Loucy (cell line): ENCODE measurements at regions not wholly inside any gene's neighbourhood (a gene's known extent, or its start where the extent isn't known, plus 50 kb on each side); places are given as distances from the start of the nearest gene placed in this dataset.

Experiments
- EZH2phosphoT487 ChIP-seq: fragments of 200-600 bp; IDR thresholded peaks from 2 replicates; pipeline ENCODE4 v1.6.1; 2018; ENCODE audit warnings: antibody characterized with exemption, mild to moderate bottlenecking, moderate library complexity, borderline replicate concordance
- TF ChIP-seq, protein P1 (sequence below): fragments of 200-600 bp; sonication (generic); conservative IDR thresholded peaks from 2 replicates; pipeline ENCODE4 v1.5.1; 2014; ENCODE audit warnings: mild to moderate bottlenecking, antibody characterized with exemption, low read length

DNA sequence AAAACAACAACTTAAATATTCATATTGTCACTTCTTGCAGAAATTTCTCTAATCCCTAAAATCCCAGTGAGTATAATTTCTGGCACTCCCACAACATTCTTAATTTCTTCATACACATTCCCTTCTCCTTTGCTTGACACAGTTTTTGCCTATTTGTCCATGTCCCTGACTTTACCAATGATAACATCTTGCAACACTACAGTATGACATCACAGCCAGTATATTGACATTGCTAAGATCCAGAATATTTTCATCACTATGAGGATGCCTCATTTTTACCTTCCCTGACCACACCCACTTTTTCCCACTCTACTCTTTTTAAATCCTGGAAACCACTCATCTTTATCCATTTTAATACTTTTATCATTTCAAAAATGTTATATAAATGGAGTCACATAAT, 292.3 kb upstream of the GK2 start:
- TF ChIP-seq, protein P1, sequence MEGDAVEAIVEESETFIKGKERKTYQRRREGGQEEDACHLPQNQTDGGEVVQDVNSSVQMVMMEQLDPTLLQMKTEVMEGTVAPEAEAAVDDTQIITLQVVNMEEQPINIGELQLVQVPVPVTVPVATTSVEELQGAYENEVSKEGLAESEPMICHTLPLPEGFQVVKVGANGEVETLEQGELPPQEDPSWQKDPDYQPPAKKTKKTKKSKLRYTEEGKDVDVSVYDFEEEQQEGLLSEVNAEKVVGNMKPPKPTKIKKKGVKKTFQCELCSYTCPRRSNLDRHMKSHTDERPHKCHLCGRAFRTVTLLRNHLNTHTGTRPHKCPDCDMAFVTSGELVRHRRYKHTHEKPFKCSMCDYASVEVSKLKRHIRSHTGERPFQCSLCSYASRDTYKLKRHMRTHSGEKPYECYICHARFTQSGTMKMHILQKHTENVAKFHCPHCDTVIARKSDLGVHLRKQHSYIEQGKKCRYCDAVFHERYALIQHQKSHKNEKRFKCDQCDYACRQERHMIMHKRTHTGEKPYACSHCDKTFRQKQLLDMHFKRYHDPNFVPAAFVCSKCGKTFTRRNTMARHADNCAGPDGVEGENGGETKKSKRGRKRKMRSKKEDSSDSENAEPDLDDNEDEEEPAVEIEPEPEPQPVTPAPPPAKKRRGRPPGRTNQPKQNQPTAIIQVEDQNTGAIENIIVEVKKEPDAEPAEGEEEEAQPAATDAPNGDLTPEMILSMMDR = no peak
- TF ChIP-seq EZH2phosphoT487 = no peak
